ENCODE measurements at regions not wholly inside any gene's neighbourhood (a gene's known extent, or its start where the extent isn't known, plus 50 kb on each side); places are given as distances from the start of the nearest gene placed in this dataset.

GRCh38 chr7:49522111-49522510 is 251.3 kb upstream of the VWC2 start:
- TF ChIP-seq CTCF (IDR thresholded peaks at IDR 0.05 in 8 of 11, conservative IDR thresholded peaks at IDR 0.05 in 3 of 11) (no peak), POLR2A (IDR thresholded peaks at IDR 0.05) (no peak), POLR2AphosphoS5 (IDR thresholded peaks at IDR 0.05) (no peak)

All from spleen (tissue), 7 donors.